CD8-positive, alpha-beta memory T cell (primary cell): ENCODE measurements at regions not wholly inside any gene's neighbourhood (a gene's known extent, or its start where the extent isn't known, plus 50 kb on each side); places are given as distances from the start of the nearest gene placed in this dataset.
"Not testable (repeated sequence)": the region's sequence is repeated elsewhere in the genome, so short reads cannot be mapped to it uniquely, and the experiment has no call there.

Source experiments
- CTCF ChIA-PET: fragments of 350-600 bp; sonication (Branson Sonifier 250); formaldehyde crosslinking; loops from one replicate; lab custom pipeline; 2021; ENCODE audit warnings: antibody characterized with exemption; lab: Charles Lee
- POLR2A ChIA-PET: fragments of 350-600 bp; sonication (Branson Sonifier 250); formaldehyde crosslinking; loops from one replicate; lab custom pipeline; 2021; ENCODE audit warnings: antibody characterized with exemption; lab: Charles Lee
- DNase-seq, 5 donors: peaks; one replicate each; pipeline versions ENCODE4 v3.0.0 to v3.0.0-alpha.2; 2020 to 2022; ENCODE audit warnings: mixed read lengths in 1 of 5
- H3K27ac ChIP-seq: one replicate; pipeline ENCODE4 v1.7.0; 2013; ENCODE audit warnings: low read depth, mild to moderate bottlenecking, low read length, moderate library complexity
- H3K27me3 ChIP-seq: 2 replicates; pipeline ENCODE4 v1.7.0; 2013; ENCODE audit warnings: low read length, mild to moderate bottlenecking; ENCODE audit not compliant: insufficient read depth, poor library complexity, severe bottlenecking
- H3K36me3 ChIP-seq: 2 replicates; pipeline ENCODE4 v1.7.0; 2013; ENCODE audit warnings: mild to moderate bottlenecking, low read length, moderate library complexity; ENCODE audit not compliant: insufficient read depth
- H3K4me1 ChIP-seq: 2 replicates; pipeline ENCODE4 v1.7.0; 2013; ENCODE audit warnings: mild to moderate bottlenecking, low read length, moderate library complexity; ENCODE audit not compliant: insufficient read depth
- H3K4me3 ChIP-seq: 2 replicates; pipeline ENCODE4 v1.7.0; 2013; ENCODE audit warnings: mild to moderate bottlenecking, low read length
- H3K9me3 ChIP-seq: 2 replicates; pipeline ENCODE4 v1.7.0; 2013; ENCODE audit warnings: mild to moderate bottlenecking, low read length
- H3K27ac Mint-ChIP-seq, 8 donors: one replicate each; pipeline ENCODE4 v1.8.0; 2020 to 2021; ENCODE audit warnings: mixed read lengths in 8 of 8, mild to moderate bottlenecking in 6 of 8, inconsistent platforms in 3 of 8, moderate library complexity in 3 of 8
- H3K27me3 Mint-ChIP-seq, 2 donors: one replicate each; pipeline ENCODE4 v1.8.0; 2020 to 2021; ENCODE audit warnings: mixed read lengths in 2 of 2, mild to moderate bottlenecking in 1 of 2, moderate library complexity in 1 of 2
- H3K36me3 Mint-ChIP-seq, 3 donors: one replicate each; pipeline ENCODE4 v1.8.0; 2020 to 2021; ENCODE audit warnings: mixed read lengths in 3 of 3, inconsistent platforms in 1 of 3, mild to moderate bottlenecking in 1 of 3
- H3K4me1 Mint-ChIP-seq, 3 donors: one replicate each; pipeline ENCODE4 v1.8.0; 2020 to 2021; ENCODE audit warnings: mixed read lengths in 3 of 3, inconsistent platforms in 1 of 3, mild to moderate bottlenecking in 1 of 3
- H3K4me3 Mint-ChIP-seq, 7 donors: one replicate each; pipeline ENCODE4 v1.8.0; 2020 to 2021; ENCODE audit warnings: mixed read lengths in 7 of 7, mild to moderate bottlenecking in 6 of 7, moderate library complexity in 4 of 7, inconsistent platforms in 2 of 7
- H3K9me3 Mint-ChIP-seq, 5 donors: one replicate each; pipeline ENCODE4 v1.8.0; 2020 to 2022; ENCODE audit warnings: mixed read lengths in 5 of 5, mild to moderate bottlenecking in 3 of 5, moderate library complexity in 2 of 5, inconsistent platforms in 1 of 5

DNA sequence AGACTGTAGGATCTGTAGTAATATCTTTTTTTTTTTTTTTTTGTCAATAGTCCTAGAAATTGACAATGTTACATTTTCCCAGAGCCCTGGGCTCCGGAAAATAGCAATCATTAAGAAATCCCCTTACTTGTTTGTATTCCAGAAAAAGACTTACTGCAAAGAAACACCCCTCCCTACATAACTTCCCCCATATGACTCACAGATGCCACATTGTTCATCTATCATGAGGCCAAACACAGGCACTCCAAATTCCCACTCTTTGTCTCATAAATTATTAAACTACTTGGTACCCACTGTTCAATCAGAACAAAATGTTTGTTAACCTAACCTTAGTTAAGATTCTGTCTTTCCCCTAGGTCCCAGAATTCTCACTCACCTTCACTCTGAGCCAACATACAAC, 53.5 kb downstream of the TEX51 start:
- H3K36me3 ChIP-seq = no peaks in the 10 kb centered on the region
- no peak overlapping the region for H3K4me3 Mint-ChIP-seq
- peaks cover 0 to 5% (median 3%) of the 10 kb centered on the region in 5 donors for H3K9me3 Mint-ChIP-seq
- ChIA-PET CTCF (interaction anchor here (1.9 kb wide), 1 partner anchor 20 kb away, joined by 5 read pairs; no protein-coding TSS in a partner anchor), POLR2A (no interaction called here)
- peaks cover 16 to 60% of the 10 kb centered on the region in 2 donors for H3K27me3 Mint-ChIP-seq
- peaks cover 3% of the 10 kb centered on the region for H3K27me3 ChIP-seq
- no peaks in the 10 kb centered on the region for H3K36me3 Mint-ChIP-seq
- H3K27ac Mint-ChIP-seq = no peak overlapping the region
- peaks cover 0 to 9% (median 2%) of the 10 kb centered on the region in 3 donors for H3K4me1 Mint-ChIP-seq
- no peaks in the 10 kb centered on the region for H3K9me3 ChIP-seq
- no peak overlapping the region for H3K4me3 ChIP-seq
- no peak overlapping the region for H3K27ac ChIP-seq
- H3K4me1 ChIP-seq = no peaks in the 10 kb centered on the region
- DNase-seq = no peak

DNA sequence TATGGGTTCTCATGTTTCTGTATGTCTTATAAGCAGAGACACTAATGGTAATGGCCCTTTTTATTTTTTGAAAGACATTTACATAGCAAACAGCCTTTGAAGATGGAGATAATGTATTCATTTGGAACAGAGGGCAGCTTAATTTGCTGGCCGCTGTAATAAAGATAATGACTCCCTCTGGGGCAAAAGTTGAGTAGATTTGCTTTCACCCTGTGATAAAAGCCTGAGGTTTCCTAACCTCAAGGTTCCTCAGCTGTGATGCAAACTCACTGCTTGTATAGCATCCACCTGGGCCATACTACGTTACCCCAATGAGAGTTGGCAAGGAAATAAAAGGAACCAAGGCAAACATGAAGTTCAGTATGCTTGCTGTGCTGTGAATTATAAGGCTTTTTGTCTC, 54.8 kb downstream of the TEX51 start:
- no peak overlapping the region for H3K4me3 ChIP-seq
- H3K27ac Mint-ChIP-seq = no peak overlapping the region
- H3K4me3 Mint-ChIP-seq = no peak overlapping the region
- POLR2A ChIA-PET = no interaction called here
- H3K9me3 Mint-ChIP-seq = peaks cover 0 to 5% (median 3%) of the 10 kb centered on the region in 5 donors
- DNase-seq = no peak
- no peak overlapping the region for H3K27ac ChIP-seq
- no peaks in the 10 kb centered on the region for H3K36me3 ChIP-seq
- CTCF ChIA-PET = no interaction called here
- H3K36me3 Mint-ChIP-seq = no peaks in the 10 kb centered on the region
- no peaks in the 10 kb centered on the region for H3K9me3 ChIP-seq
- H3K4me1 ChIP-seq = no peaks in the 10 kb centered on the region
- peaks cover 0 to 10% (median 3%) of the 10 kb centered on the region in 3 donors for H3K4me1 Mint-ChIP-seq
- peaks cover 12 to 58% of the 10 kb centered on the region in 2 donors for H3K27me3 Mint-ChIP-seq
- peaks cover 3% of the 10 kb centered on the region for H3K27me3 ChIP-seq

GRCh38 chr2:126954831-126955230, 56.1 kb downstream of the TEX51 start:
- Histone ChIP-seq H3K27me3 (no peaks in the 10 kb centered on the region), H3K36me3 (no peaks in the 10 kb centered on the region), H3K4me1 (no peaks in the 10 kb centered on the region), H3K4me3 (no peak overlapping the region), H3K27ac (no peak overlapping the region), H3K9me3 (no peaks in the 10 kb centered on the region)
- no peak overlapping the region for H3K27ac Mint-ChIP-seq
- DNase-seq = no peak
- peaks cover 12 to 58% of the 10 kb centered on the region in 2 donors for H3K27me3 Mint-ChIP-seq
- H3K9me3 Mint-ChIP-seq = peaks cover 0 to 8% (median 4%) of the 10 kb centered on the region in 5 donors
- no peaks in the 10 kb centered on the region for H3K36me3 Mint-ChIP-seq
- H3K4me3 Mint-ChIP-seq = no peak overlapping the region
- POLR2A ChIA-PET = no interaction called here
- H3K4me1 Mint-ChIP-seq = peaks cover 0 to 10% (median 3%) of the 10 kb centered on the region in 3 donors
- CTCF ChIA-PET = no interaction called here

- CTCF ChIA-PET = interaction anchor here (1.1 kb wide), 1 partner anchor 15 kb away, joined by 3 read pairs; no protein-coding TSS in a partner anchor
- peaks cover 0 to 15% (median 5%) of the 10 kb centered on the region in 5 donors for H3K9me3 Mint-ChIP-seq
Measured at GRCh38 chr2:126956773-126957172, 58.1 kb downstream of the TEX51 start.

GRCh38 chr2:126963390-126963789, 64.7 kb downstream of the TEX51 start:
- Mint-ChIP-seq H3K4me1 (no peaks in the 10 kb centered on the region), H3K27me3 (peaks cover 13 to 64% of the 10 kb centered on the region in 2 donors), H3K36me3 (no peaks in the 10 kb centered on the region), H3K27ac (no peak overlapping the region), H3K9me3 (peaks cover 0 to 10% (median 3%) of the 10 kb centered on the region in 5 donors), H3K4me3 (no peak overlapping the region)
- no peaks in the 10 kb centered on the region for H3K27me3 ChIP-seq
- ChIA-PET POLR2A (no interaction called here), CTCF (no interaction called here)
- H3K36me3 ChIP-seq = no peaks in the 10 kb centered on the region
- H3K4me1 ChIP-seq = no peaks in the 10 kb centered on the region
- no peak overlapping the region for H3K4me3 ChIP-seq
- no peak overlapping the region for H3K27ac ChIP-seq
- DNase-seq = no peak
- H3K9me3 ChIP-seq = no peaks in the 10 kb centered on the region

More at GRCh38 chr2:126956773-126957172, 58.1 kb downstream of the TEX51 start:
- peaks cover 14 to 66% of the 10 kb centered on the region in 2 donors for H3K27me3 Mint-ChIP-seq
- POLR2A ChIA-PET, H3K36me3 ChIP-seq, H3K36me3 Mint-ChIP-seq, H3K27ac Mint-ChIP-seq, H3K27ac ChIP-seq, H3K4me3 ChIP-seq, H3K27me3 ChIP-seq, H3K4me1 ChIP-seq, H3K9me3 ChIP-seq: not testable (repeated sequence)
- DNase-seq = peak in 1 of 5 donors; percentile 37
- peak overlapping the region in 1 of 7 donors; percentile 25 for H3K4me3 Mint-ChIP-seq
- H3K4me1 Mint-ChIP-seq = peaks cover 0 to 10% (median 3%) of the 10 kb centered on the region in 3 donors

GRCh38 chr2:126966601-126967000, 67.9 kb downstream of the TEX51 start:
- Histone ChIP-seq H3K27me3 (peaks cover 6% of the 10 kb centered on the region), H3K4me1 (no peaks in the 10 kb centered on the region), H3K4me3 (no peak overlapping the region), H3K36me3 (no peaks in the 10 kb centered on the region), H3K27ac (no peak overlapping the region), H3K9me3 (no peaks in the 10 kb centered on the region)
- DNase-seq = no peak
- Mint-ChIP-seq H3K9me3 (no peaks in the 10 kb centered on the region), H3K4me1 (no peaks in the 10 kb centered on the region), H3K27me3 (peaks cover 24 to 74% of the 10 kb centered on the region in 2 donors), H3K27ac (no peak overlapping the region), H3K36me3 (no peaks in the 10 kb centered on the region), H3K4me3 (no peak overlapping the region)
- ChIA-PET POLR2A (no interaction called here), CTCF (no interaction called here)

- Histone ChIP-seq H3K9me3 (no peaks in the 10 kb centered on the region), H3K27me3 (peaks cover 6% of the 10 kb centered on the region), H3K4me3 (no peak overlapping the region), H3K36me3 (no peaks in the 10 kb centered on the region), H3K27ac (no peak overlapping the region), H3K4me1 (no peaks in the 10 kb centered on the region)
- no peaks in the 10 kb centered on the region for H3K9me3 Mint-ChIP-seq
- peaks cover 3 to 7% (median 7%) of the 10 kb centered on the region in 3 donors for H3K4me1 Mint-ChIP-seq
- H3K27me3 Mint-ChIP-seq = peaks cover 28 to 76% of the 10 kb centered on the region in 2 donors
- H3K4me3 Mint-ChIP-seq = peak overlapping the region in 3 of 7 donors; percentile 10 to 25 (median 24)
- ChIA-PET CTCF (interaction anchor here (1.2 to 2.5 kb wide), 2 partner anchors 26 to 442 kb away, joined by 3 to 11 read pairs; no protein-coding TSS in a partner anchor), POLR2A (no interaction called here)
- DNase-seq = no peak
- H3K27ac Mint-ChIP-seq = peak overlapping the region in 2 of 8 donors; percentile 8 to 82
- H3K36me3 Mint-ChIP-seq = no peaks in the 10 kb centered on the region
Measured at GRCh38 chr2:126970583-126970982, 71.9 kb downstream of the TEX51 start.

DNA sequence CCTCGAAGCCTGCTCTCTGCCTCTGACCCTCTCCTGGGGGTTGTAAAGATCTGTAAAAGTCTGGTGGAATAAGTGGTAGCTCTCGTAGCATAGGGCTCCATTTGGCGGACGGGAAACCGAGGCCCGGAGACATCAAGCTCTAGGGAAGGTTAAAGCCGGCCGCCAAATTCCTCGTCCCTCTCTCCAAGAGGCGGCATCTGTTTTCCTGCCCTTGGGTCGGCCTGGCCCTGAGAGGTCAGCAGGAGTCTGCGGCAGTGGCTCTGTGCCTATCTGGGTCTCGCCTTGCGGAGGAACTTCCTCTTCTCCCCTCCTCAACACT, 72.4 kb downstream of the TEX51 start:
- ChIA-PET CTCF (interaction anchor here (1.2 to 2.5 kb wide), 5 partner anchors 14 to 443 kb away, joined by 3 to 11 read pairs (median 3); no protein-coding TSS in a partner anchor), POLR2A (no interaction called here)
- Mint-ChIP-seq H3K27me3 (peaks cover 31 to 76% of the 10 kb centered on the region in 2 donors), H3K4me3 (peak overlapping the region in 1 of 7 donors; percentile 60), H3K4me1 (peaks cover 3 to 7% (median 7%) of the 10 kb centered on the region in 3 donors), H3K36me3 (no peaks in the 10 kb centered on the region), H3K27ac (no peak overlapping the region), H3K9me3 (no peaks in the 10 kb centered on the region)
- no peak for DNase-seq
- Histone ChIP-seq H3K9me3 (no peaks in the 10 kb centered on the region), H3K27ac (no peak overlapping the region), H3K4me1 (no peaks in the 10 kb centered on the region), H3K4me3 (no peak overlapping the region), H3K36me3 (no peaks in the 10 kb centered on the region), H3K27me3 (peaks cover 6% of the 10 kb centered on the region)
